H1 (cell line): ENCODE measurements at regions not wholly inside any gene's neighbourhood (a gene's known extent, or its start where the extent isn't known, plus 50 kb on each side); places are given as distances from the start of the nearest gene placed in this dataset.

Experiments used
- ATF2 ChIP-seq: IDR thresholded peaks from 2 replicates; pipeline ENCODE4 v1.6.1; 2012; ENCODE audit warnings: low read length, inconsistent platforms
- BCL11A ChIP-seq, 2 experiments: IDR thresholded peaks; one replicate each; pipeline ENCODE4 v1.6.1; 2011; ENCODE audit warnings: low read depth in 2 of 2, low read length in 2 of 2, mild to moderate bottlenecking in 2 of 2
- GABPA ChIP-seq: IDR thresholded peaks from 2 replicates; pipeline ENCODE4 v1.6.1; 2011; ENCODE audit warnings: mild to moderate bottlenecking, low read length, moderate library complexity, borderline replicate concordance; ENCODE audit not compliant: insufficient read depth

DNA sequence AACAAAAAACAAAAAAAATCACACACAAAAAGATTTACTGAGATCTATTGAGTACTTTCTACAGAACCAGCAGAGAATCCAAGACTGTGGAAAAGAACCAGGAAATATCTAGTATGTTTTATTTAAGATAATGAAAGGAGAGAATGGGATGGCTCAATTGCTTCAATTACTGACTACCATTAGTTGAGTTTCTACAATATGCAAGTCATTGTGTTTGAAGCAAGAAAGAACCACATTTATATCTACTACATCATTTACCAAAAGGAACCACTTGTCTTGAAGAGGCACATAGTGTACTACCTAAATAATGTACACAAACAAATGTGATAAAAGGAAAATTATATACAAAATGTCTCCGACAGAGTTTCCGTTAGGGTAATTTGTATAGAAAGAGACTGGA is 325.9 kb upstream of the TNC start (continued):
- TF ChIP-seq ATF2: no peak
- no peak for TF ChIP-seq GABPA
- TF ChIP-seq BCL11A (IDR thresholded peaks at IDR 0.05; ENCODE audit: low read depth in 2 of 2, low read length in 2 of 2): no peak
